ENCODE measurements at regions not wholly inside any gene's neighbourhood (a gene's known extent, or its start where the extent isn't known, plus 50 kb on each side); places are given as distances from the start of the nearest gene placed in this dataset.
A peak's percentile ranks its signal among the peaks of the same experiment; 100 is the strongest.
"Not testable (repeated sequence)": the region's sequence is repeated elsewhere in the genome, so short reads cannot be mapped to it uniquely, and the experiment has no call there.

DNA sequence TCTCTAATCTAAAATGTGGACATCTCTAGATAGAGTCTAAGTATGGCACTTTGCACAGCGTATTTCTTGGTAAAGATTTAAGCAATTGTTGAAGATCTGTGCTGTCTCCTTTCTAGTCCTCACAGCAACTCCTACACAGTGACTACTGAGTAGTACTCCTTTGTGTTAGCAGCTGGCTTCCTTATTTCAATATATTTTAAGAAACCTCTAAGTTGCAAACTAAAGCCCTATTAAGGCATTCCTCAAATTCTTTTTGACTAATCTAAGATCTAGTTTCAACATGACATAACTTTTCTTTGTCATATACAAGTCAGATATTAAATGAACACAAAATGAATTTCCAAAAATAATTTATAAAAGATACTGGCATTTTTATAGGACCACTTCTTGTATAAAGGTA is 121.8 kb upstream of the DNAJC10 start:
- no peak for DNase-seq (ENCODE audit: low read depth, low spot score)

DNA sequence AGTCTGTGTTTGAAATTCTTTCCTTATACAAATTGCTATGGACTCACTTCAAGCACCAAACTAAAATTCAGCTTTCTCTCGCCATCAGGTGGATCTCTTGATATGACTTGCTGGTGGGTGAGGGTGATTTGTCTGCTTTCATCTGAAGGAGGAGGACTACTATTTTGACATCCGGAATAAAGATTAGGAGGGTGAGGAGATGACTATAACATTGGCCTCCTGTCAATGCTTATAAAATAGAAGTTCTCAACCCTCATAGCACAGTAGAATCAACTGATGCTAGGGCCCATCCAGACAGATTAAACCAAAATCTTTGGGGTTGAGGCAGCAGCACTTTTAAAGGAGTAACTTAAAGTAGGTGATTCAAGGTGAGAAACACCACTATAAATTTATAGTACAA is 120.4 kb upstream of the DNAJC10 start:
- DNase-seq (ENCODE audit: low read depth, low spot score): no peak

DNA sequence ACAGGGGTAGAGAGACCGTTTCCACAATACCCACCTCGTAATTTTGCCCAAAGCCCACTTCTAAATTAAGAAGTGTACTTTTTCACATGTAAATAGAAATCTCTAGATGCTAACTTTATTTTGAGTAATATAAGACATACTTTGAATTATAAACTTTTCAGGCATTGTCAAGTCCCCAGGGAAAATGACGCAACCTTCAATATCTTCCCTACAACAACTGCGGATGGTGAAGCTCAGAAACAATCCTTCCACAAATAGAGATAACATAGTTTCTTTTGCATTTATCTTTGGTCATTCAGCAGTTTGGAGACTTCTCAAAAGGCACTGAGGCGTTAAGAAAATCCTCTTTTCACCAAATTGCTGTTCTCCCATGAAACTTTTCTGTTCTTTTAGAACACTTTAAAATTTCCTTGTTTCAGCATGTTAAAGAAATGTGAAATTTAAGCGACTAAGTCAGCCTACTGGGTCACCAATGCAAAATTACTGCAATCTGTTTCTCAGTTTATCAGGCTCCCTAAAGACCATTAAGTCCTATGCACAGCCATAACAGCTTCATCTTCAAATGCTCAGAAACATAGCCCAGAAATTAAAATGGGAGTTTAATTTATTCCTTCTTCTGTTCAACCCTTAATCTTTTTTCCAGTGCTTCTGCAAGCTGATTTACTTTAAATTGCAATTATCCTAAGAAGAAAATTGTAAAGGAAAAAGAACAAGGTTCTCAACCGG is 118.3 kb upstream of the DNAJC10 start:
- DNase-seq (ENCODE audit: low read depth, low spot score): no peak

DNA sequence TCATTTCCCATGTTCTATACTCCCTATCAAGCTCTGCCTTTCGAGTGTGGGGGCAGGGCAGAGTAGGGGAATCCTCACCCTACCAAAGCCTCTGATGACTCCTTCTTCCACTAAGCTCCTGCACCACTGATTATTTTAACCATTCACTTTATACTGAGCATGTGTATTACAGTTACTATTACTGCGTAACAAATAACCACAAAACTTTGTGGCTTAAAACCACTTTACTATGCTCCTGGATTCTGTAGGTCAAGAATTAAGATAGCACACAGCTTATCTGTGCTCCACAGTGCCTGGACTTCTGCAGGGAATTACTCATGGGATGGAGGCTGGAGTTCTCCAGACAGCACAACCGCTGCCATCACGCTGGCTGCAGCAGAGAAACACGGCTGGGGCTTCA is 117.4 kb upstream of the DNAJC10 start:
- no peak for DNase-seq (ENCODE audit: low read depth, low spot score)

DNA sequence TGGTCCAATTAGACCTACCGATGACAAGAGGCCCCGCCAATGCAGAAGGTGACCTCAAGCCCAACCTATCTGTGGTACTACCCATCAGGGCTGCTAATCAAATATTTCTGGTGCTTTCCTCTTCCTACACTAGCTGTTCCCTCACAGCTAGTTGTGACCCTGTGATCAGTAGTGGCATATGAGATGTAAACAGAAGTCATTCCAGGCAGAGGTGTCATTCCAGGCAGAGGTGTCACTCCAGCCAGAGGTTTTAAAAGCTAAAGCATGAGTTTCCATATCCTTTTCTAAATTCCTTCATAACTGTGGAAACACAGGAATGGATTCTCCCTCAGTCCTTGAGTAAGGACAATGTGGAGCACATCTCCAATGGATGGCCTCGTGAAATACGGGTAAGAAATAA is 110.9 kb upstream of the DNAJC10 start:
- no peak for DNase-seq (ENCODE audit: low read depth, low spot score)

DNA sequence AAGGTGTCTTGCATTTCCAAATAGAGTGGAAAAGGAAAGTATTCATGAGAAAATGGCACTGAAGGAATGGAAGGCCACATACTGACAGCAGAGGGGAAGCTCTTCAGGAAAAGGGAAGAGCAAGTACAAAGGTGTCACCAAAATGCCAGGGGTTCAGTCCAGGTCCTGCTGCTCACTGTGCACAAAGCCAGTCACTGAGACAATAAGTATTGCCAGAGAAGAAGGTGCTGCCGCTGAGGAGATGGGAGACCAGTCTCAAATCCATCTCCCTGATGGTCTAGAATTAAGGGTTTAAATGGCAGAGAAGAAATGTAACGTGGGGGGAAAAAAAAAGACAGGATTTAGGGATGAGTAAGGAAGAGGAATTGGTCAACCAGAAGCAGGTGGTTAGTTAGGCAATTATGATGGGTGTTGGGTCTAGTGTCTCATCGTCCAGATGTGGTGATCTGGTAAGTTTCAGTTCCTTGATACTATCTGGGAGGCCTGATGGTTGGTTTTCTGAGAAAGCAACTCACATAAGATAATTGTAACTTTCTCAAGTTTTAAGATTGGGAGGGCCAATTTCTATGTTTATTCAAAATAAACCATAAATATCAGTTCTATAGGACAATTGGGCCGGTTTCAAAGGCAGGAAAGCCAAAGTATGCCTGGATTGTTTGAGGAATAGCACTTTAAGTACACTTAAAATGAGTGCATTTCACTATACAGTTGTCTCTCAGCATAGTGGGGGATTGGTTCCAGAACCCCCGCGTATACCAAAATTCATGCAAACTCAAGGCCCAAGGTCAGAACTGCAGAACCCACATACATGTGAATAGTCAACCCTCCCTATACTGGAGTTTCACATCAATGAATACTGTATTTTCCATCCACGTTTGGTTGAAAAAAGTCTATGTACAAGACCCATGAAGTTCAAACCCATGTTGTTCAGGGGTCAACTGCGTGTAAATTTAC is 109.1 kb upstream of the DNAJC10 start:
- no peak for DNase-seq (ENCODE audit: low read depth, low spot score)

DNA sequence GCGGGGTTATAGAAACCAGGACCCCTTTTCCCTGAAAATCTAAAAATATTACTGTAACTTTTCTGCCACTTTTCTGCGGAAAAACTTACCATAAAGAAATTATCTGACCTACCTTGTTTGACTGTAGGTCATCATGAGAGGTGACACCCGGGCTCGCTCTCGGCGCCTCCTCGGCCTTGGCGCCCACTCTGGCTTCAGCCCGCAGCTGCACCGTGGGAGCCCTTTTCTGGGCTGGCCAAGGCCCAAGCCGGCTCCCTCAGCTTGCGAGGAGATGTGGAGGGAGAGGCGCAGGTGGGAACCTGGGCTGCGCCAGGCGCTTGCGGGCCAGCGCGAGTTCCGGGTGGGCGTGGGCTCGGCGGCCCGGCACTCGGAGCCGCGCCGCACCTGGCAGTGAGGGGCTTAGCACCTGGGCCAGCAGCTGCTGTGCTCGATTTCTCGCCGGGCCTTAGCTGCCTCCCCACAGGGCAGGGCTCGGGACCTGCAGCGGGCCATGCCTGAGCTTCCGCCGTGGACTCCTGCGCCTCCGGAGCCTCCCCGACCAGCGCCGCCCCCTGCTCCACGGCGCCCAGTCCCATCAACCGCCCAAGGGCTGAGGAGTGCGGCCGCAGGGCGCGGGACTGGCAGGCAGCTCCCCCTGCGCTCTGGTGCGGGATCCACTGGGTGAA is 107.7 kb upstream of the DNAJC10 start:
- no peak for DNase-seq (ENCODE audit: low read depth, low spot score)

DNA sequence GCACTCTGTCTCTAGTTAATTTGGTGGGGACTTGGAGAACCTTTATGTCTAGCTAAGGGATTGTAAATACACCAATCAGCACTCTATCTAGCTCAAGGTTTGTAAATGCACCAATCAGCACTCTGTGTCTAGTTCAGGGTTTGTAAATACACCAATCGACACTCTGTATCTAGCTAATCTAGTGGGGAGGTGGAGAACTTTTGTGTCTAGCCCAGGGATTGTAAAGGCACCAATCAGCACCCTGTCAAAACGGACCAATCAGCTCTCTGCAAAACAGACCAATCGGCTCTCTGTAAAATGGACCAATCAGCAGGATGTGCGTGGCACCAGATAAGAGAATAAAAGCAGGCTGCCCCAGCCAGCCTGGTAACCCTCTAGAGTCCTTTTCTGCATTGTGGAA is 107.1 kb upstream of the DNAJC10 start:
- DNase-seq (ENCODE audit: low read depth, low spot score): not testable (repeated sequence)

DNA sequence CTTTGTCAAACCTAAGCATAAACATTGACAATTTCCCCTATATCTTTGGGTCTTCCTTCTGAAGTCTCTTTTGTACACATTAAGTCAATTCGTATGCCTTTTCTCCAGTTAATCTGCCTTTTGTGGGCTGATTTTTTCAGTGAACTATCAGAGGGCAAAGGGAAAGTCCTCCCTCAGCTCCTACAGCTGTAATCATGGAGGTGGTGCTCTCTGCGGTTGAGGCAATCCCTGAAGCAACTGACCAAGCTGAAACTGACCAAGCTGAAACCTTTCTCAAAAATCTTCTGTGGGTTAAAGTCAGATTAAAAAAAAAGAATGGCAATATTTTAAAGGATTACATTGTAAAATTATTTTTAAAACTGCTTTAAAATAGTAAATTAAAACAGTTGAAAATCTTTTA is 105.8 kb upstream of the DNAJC10 start:
- DNase-seq (ENCODE audit: low read depth, low spot score): no peak

DNA sequence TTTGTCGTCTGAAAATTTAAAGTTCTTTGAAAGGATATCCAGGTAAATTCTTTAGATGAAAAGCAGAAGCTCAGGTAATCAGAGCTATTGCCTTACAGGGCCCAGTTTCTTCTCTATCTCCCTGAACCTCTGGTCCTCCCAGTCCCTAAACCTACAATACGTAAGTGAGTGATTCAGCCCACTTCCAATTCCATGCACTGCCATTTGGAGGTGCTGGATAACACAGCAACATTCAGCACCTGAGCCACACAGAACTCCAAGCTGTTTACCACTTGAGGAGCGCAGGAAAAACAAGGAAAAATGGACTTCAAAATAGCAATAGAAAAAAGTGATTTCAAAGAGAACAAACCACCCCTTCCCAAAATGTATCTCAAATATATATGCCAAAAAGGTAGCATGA is 105.0 kb upstream of the DNAJC10 start:
- no peak for DNase-seq (ENCODE audit: low read depth, low spot score)

DNA sequence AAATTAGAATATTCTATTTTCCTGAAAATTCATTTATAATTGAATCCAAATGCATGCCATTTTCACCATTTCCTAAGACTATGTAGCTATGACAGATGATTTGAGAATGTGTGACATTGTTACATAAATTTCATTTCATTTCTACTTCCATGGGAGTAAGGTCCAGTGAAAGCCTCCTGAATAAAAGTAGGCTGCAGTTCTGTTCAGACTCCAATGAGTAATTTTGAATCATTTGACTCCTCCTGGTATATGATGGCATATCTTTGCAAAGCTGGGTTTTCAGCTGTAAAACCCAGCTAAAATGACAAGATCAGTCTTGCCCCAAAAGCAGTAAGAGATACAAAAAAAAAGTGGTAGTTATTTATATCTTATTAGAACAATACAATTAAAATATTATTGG is 101.0 kb upstream of the DNAJC10 start:
- no peak for DNase-seq (ENCODE audit: low read depth, low spot score)

DNA sequence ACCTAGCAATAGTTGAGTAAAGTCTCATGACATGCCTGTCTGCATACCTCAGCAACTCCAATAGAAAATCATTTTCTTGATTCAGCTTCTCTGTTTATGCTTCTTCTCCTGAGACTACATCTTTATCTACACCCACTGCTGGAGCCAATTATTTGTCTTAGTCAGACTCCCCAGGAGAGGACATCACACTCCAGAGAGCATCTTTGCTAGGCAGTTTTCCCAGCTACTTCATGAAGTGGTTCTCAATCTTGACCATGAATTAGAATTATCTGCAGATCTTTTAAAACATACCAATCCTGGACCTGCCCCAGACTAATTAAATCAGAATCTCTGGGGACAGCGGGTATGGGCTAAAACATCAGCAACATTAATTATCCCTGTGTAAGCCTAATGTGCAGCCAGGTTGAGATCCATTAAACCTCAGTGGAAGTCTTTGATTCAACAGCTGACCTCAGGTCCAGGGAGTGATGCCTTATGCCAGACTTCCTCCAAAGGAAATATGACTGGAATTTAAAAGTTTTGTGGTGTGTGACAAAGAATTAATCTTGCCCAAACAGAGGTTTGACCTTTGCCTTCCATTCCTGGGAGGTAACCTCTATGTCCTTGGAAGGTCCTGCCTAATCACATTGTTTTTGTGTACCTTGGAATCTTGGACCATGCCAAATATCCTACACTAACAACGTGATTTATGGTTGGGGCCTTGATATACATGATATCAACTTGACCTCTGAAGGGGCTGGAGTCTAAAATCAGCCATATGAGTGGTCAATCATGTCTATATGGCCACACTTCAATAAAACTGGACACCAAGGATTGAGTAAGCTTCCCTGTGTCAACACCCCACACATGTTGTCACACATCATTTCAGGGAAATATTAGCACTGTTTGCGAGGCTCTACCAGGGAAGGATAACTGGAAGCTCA is 99.3 kb upstream of the DNAJC10 start:
- DNase-seq (ENCODE audit: low read depth, low spot score): peak; percentile 75

DNA sequence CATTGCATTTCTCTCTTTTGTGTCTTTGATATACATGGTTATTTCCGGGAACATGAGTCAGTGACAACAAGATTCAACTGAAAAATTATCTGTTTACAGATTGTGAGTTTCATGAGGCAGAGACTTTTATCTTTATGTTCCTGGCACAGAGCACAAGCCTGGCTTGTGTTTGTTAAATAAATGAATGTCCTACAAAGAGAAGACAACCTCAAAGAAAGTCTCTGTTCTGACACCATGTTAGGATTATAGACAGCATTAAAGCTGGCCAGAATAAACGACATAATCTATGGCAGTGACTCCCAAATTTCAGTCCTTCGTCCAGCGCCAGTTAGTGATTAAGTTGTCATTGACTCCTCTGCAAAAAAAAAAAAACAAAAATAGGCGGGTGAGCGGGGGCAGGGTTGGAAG is 97.4 kb upstream of the DNAJC10 start:
- no peak for DNase-seq (ENCODE audit: low read depth, low spot score)

DNA sequence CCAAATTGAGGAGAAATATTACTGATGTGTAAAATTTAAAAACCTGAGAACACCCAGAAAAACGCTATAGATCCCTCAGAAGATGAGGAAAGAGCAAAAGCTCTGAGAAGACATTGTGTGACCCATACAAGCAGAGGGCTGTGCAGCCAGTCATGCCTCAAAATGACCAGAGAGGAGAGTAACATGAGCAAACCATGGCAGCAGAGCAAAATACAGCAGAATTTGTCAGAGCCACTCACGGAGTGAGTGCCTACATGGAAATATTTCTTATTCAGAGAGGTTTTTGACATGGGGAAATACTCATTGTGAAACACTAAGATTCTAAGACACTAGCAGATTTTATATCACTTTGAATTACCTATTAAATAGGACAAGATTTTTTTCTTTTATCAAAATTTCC is 96.8 kb upstream of the DNAJC10 start:
- no peak for DNase-seq (ENCODE audit: low read depth, low spot score)

DNA sequence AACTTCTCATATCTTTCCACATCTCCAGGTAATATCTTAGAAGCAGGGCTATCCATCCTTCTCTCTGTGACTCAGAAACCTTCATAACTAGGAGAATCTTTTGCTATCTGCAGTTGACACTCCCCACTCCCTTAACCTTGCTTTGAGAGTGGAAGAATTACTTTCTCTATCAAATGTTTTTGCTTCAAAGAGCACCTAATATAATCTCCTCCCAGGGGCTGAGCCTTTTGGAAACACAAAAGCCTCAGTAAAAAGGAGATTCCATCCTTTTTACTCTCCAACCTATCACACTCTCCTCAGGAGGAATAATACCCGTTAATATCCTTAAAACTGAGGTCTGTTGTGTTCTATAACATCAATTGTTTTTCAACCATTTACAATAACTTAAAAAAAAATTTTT is 94.9 kb upstream of the DNAJC10 start:
- no peak for DNase-seq (ENCODE audit: low read depth, low spot score)

DNA sequence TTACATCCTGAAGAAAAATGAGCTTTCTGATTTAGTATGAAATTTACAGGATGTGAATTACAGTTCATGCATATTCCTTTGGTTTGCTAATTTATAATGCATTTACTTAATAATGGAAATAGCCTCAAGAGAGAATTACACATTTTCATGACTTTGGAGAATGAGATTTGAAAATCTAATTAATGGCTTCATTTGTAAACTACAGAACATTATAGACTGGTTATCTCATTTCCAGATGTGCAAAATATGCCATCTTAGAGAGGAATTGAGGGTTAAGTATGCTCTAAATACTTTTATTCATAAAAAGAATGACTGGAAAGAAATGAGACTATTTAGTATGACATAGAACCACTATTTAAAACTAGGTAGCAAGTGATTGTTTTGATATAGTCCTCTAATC is 94.2 kb upstream of the DNAJC10 start:
- no peak for DNase-seq (ENCODE audit: low read depth, low spot score)

DNA sequence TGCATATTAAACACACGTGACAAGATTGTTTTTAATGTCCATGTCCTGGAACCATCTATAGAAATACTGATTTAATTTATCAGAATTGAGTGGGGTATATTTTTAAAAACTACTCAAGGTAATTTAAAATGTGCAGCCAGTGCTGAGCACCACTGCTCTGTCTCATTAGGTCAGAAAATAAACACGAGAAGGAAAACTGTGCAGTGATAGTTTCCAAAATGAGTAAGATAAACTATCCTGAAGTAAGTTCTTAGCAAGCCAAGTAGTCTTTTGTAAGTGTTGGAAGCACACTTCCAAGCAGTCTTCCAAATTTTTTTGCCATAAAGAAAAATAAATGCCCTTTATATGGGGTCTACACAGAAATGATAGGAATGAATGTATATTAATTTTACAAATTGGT is 93.8 kb upstream of the DNAJC10 start:
- DNase-seq (ENCODE audit: low read depth, low spot score): no peak

DNA sequence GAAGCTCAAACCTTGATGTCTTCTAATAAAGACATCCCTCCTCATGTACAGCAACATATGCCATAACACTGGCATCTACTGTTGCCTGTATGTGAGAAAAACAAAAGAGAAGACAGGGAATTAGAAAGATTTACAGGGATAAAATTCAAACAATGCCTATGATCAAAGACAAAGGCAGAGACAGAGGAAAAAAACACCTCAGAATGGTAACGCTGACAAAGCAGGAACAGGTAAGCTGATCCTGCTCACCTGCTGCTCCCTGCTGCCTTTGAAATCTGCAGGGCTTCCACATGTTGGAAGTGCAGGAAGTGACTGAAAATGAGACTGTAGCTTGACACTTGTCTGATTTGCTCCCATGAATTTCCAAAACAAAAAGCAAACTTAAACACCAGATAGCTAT is 90.2 kb upstream of the DNAJC10 start:
- no peak for DNase-seq (ENCODE audit: low read depth, low spot score)

DNA sequence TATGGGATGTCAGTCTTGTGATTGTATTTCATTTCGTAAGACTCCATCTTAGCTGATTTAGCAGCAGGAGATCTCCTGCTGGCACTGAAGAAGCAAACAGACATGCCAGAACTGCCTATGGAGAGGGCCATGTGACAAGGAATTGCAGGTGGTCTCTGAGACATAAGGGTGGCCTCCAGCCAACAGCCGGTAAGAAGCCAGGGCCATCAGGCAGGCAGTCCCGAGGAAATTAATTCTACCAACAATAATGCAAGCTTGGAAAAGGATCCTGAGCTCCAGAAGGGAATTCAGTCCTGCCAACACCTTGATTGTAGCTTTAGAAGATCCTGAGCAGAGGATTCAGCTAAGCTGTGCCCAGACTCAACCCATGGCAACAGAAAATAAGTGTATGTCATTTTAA is 87.1 kb upstream of the DNAJC10 start:
- DNase-seq (ENCODE audit: low read depth, low spot score): no peak

DNA sequence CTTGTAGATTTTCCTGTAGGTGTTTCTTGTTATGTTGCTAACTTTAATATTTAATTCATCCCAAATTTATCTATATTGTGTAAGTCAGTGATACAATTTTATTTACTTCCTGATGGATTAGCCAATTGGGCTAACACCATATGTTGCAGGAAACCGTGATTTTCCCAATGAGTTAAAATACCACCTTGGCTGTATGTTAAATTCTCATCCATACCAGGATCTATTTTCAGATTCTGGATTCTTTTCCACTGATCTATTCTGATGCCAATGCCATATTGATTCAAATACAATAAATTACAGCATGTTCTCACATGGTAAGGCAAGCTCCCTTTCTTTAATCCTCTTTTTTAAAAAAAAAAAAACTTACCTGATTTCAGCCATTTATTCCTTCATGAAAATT is 85.8 kb upstream of the DNAJC10 start:
- no peak for DNase-seq (ENCODE audit: low read depth, low spot score)

DNA sequence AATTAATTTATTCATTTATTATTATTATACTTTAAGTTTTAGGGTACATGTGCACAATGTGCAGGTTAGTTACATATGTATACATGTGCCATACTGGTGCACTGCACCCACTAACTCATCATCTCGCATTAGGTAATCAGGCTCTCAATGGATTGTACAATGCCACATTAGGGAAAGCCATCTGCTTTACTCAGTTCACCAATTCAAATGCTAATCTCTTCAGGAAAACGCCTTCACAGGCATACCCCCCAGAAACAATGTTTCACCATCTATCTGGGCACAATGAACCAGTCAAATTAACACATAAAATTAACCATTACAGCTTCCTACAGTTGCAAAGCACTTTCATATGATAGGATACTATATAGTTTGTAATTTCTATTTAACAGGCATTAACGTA is 84.8 kb upstream of the DNAJC10 start:
- DNase-seq (ENCODE audit: low read depth, low spot score): no peak
